Embryonic facial prominence (tissue), 1 donor: ENCODE measurements at regions not wholly inside any gene's neighbourhood (a gene's known extent, or its start where the extent isn't known, plus 50 kb on each side); places are given as distances from the start of the nearest gene placed in this dataset.
"Not testable (repeated sequence)": the region's sequence is repeated elsewhere in the genome, so short reads cannot be mapped to it uniquely, and the experiment has no call there.

ENCODE experiments used
- DNase-seq: peaks from one replicate; pipeline ENCODE4 v3.0.0-alpha.2; 2016; ENCODE audit errors: extremely low spot score

- DNase-seq = no peak
These were observed 197.6 kb upstream of the CHST9 start for GRCh38 chr18:27382567-27383216.

GRCh38 chr18:27378431-27379095 lies 193.5 kb upstream of the CHST9 start:
- no peak for DNase-seq

- no peak for DNase-seq
These were observed 192.1 kb upstream of the CHST9 start for GRCh38 chr18:27377251-27377650.

- DNase-seq = no peak
These were observed 187.3 kb upstream of the CHST9 start for GRCh38 chr18:27372386-27372785.

DNA sequence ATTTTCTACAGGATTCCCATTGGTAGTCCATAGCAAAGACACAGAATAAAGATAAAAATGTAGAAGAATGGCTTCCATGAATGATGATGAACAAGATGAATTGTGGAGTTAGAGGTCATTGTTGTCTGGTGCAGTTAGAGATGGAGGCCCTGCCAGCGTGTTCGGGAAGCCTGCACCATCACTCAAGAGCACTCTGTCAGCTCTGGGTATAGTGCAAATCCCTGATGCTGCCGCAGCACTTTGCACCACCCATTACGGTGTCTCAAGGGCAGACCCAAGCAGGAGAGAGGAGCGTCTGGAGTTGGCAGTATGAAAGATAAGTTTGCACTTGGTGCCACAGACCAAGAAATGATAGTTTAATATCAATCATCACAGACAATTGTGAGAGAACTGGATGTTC lies 181.6 kb upstream of the CHST9 start:
- DNase-seq = no peak

GRCh38 chr18:27366151-27366550 lies 181.0 kb upstream of the CHST9 start:
- DNase-seq = no peak

DNA sequence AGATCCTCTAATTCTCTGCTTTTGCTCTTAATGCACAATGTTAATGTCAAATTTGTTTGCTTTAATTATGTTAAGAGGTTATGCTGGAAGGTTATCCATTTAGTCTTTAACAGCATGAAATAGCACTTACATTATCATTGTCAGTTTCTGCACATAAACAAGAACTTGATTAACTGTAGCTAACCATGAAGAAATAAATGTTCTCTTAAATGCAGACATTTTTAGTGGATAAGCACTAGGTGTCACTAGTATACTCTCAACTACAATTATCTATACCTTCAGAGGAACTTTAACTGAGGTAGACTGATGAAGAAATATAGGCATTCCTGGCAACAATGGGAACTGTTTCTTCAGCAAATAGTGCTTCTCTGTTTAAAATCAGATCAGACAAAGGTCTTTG lies 178.8 kb upstream of the CHST9 start:
- no peak for DNase-seq

DNA sequence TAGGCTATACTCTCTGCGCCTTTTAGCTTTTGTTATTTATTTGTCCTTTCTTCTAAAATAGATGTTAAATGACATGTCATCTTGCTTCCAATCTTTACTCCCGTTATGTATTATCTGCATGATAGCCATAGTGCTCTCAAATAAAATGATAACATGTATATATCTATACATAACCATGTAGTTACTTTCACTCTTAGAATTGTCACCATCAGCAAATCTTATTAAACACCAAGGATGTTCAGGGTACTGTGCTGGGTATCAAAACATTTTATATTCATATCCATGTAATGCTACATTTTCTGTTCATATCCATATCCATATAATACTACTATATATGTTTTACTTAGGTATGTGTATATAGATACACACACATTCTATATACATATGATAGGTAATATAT lies 176.4 kb upstream of the CHST9 start:
- DNase-seq = no peak

- no peak for DNase-seq
These were observed 170.2 kb upstream of the CHST9 start for GRCh38 chr18:27355308-27355707.

DNA sequence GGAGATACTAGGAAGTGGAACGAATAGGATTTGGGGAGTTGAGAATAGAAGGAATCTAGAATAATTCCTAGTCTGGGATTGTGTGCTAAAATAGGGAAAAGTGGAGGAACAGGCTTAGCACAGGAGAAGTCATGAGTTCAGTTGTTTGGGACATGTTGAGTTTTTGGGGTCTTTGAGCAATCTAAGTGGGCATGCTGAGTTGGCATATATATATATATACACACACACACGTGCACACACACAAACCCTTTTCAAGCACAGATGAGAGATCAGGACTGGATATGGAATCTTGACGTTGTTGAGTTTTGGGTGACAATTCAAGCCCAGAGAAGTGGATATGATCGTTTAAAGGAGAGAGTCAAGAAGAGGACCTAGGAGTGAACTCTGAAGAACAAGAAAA lies 168.2 kb upstream of the CHST9 start:
- no peak for DNase-seq

- no peak for DNase-seq
These were observed 164.3 kb upstream of the CHST9 start for GRCh38 chr18:27349284-27349882.

DNA sequence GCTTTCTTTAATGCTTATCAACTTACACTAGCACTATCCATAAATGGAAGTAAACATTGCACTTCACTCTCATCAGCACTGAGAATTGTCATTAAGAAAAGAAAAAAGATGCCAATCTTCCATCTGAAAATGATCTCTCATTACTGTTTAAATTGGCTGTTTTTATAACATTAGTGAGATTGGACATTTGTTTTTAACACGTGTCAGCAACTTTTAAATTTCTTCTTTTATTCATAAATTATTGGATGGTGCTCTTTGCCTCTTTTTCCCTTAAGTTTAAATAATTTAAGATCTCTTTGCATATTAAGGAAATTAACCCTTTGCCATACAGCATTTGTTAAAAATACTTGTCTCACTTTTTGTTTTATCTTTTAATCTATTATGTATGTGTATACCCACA lies 146.5 kb upstream of the CHST9 start:
- DNase-seq = no peak

- no peak for DNase-seq
These were observed 129.9 kb upstream of the CHST9 start for GRCh38 chr18:27314996-27315395.

DNA sequence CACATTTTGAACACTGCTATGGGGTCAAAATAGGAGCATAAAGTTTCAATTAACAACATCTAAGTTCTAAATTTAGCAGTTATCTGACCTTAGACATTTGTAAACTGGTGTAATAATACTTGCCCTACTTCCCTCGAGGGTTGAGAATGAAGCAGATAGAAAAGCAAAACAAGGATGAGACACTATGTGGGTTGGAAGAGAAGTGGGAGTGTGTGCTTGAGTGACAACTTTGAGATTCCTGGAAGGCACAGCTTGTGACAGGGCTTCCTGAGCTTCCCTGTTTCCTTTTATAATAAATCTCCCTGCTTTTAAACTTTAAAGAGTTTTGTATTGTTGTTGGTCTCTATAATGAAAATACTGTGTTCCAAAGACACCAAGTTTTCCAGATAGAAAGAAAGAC lies 128.6 kb upstream of the CHST9 start:
- no peak for DNase-seq

DNA sequence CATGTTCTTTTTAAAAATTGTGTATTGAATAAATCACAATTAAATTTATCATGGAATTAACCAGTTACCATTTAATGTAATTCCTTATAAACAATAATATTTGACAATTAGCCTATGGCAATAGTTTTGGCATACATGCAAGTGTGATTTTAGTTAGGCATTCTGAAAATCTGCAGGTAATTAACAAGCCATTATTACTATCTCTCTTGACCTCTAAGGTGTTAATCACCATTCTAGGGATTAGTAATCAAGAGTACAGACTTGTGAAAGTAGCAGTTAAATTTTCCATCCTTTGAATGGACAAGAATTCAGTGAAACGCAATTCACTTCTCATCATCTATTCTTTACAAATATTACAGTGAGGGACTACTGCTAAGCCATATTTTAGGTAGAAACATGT lies 127.7 kb upstream of the CHST9 start:
- no peak for DNase-seq

DNA sequence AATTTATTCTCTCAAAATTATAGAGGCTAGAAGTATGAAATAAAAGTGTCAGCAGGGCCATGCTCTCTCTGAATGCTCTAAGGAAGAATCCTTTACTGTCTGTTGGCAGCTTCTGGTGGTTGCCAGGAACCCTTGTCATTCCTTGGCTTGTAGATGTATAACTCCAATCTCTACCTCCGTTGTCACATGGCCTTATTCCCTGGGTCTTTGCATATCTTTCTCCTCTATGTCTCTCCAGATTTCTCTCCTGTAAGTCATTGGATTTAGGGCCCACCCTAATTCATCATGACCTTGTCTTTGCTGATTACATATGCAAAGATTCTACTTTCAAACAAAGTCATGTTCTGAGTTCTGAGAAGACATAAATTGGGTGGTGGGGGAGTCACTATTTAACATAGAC lies 127.0 kb upstream of the CHST9 start:
- no peak for DNase-seq

GRCh38 chr18:27311114-27311513 lies 126.0 kb upstream of the CHST9 start:
- DNase-seq = no peak

DNA sequence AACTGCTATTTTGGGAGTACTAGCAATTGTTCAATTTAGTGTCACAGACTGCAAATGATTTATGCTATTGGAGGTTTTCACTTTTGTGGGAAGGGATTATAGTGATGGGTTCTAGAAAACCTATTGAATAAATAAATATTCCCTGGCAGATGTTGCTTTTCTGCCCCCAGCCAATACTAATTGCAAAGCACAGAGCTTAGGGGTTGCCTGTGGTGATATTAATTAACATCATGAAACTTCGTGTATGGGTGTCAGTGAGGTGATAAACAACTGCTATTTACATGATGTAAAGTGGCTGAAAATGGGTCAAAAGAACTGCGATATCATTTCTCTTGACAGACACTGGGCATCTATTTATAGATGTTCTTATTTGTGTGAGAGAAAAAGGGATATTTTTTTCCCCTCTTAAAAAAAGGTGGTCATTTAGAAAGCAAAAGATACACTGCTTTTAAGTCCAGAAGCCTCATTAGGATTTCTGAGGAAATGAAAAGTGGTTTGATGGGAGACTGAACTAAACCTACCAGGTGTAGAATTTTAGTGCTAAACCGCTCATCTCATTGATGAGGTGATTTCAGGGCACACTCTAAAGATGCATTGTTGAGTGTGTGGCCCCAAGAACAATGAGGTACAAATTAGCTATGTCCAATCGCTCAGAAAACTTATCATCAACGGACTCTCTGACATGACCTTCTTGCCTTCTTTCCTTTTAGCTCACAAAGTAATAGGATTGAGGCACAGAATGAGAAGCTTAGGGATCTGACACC lies 116.7 kb upstream of the CHST9 start:
- no peak for DNase-seq

DNA sequence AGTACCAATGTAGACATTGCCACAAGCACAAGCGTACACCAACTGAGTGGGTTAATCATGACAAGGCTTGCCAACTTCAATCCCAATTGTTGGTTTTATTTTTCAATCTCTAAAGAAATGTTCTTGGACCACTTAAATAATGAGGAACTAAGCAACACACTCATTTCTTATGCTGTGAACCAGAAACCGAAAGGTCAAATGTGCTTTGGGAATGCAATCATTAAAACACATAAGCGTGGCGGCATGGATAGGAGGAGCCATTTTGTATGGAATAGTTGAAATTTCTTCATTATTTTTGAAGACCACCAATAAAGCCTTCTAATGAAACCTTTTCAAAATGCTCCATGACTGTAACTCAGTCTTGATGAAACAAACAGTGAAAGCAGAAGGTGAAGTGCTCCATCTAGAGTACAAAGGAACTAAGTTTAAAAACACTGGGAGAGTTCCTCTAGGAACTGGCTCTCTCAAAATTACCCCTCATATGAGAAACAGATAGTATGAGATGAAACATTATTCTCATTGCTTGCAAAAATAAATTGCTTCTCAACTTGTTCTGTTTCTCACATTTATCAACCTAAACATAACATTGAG lies 113.2 kb upstream of the CHST9 start:
- DNase-seq = no peak

DNA sequence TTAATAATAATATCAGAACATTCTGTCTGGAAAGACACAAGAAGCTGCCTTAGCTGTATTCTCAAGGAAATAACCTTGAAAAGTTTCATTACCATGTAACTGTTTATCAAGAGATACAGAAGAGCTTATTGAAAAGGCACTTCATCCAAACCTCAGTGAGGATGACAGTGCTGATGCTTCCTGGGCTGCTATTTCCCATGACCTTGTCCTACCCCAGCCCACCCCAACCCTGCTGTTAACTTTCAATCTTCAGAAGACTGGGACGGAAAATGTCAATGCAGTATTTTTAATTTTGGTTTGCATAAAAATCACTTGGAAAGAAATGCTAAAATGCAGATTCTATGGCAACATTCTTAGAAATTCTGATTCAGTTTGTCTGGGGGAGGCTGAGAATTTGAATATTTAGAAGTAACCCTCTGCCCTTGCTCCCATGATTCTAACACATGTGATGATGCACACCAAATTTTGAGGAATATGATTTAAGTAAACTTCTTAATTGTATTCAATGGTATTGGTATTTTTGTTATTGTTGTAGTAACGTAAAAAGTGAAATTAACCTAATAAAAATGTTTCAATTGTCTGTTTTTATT lies 101.0 kb upstream of the CHST9 start:
- not testable (repeated sequence) for DNase-seq

DNA sequence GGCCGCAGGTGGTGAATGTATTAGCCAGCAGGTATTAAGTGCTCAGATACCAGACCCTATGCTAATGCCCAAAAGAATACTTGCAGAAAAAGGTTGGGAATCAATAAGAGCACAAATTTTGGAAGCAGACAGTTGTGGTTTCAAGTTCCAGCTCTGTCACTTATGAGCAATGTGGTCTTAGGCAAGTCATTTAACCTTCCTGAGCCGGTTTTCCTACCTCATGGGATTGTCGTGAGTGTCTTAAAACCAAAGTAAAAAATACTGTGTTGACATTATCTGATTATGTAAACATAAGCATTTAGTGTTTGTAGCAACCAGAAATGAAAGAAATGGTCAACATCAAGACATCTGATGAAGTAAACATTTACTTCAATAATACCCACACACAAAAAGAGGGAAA lies 93.0 kb upstream of the CHST9 start:
- DNase-seq = no peak

DNA sequence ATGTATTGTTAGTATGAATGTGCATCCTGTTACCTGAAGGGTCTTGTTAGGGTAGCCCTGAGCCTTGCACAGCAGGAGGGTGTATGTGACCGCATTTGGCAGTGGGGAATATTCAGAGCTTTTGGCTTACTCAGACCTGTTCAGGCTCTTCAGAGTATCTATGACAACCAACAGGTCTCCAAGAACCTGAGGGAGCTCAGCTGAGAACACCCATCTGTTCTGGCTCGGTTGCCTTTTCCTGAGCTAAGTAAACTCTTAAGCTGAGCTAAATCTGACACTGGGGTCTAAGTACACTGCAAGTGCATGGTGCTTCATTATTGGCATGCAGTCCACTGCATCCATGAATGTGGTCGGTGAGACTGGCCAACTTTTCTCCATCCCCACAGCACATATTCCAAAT lies 92.4 kb upstream of the CHST9 start:
- no peak for DNase-seq
